Liver (tissue), 2 donors: ENCODE measurements at regions not wholly inside any gene's neighbourhood (a gene's known extent, or its start where the extent isn't known, plus 50 kb on each side); places are given as distances from the start of the nearest gene placed in this dataset.

Experiments used
- CTCF ChIP-seq: fragments of 150-350 bp; IDR thresholded peaks from 2 replicates; pipeline ENCODE4 v1.5.1; 2017; ENCODE audit warnings: improper control_type of control experiment, low read depth, low read length; ENCODE audit not compliant: missing input control
- MAX ChIP-seq: IDR thresholded peaks from 2 replicates; pipeline ENCODE4 v1.6.1; 2016; ENCODE audit warnings: antibody characterized with exemption
- donor health status: healthy.

- TF ChIP-seq CTCF: no peak
- TF ChIP-seq MAX: no peak
These were observed 615.8 kb upstream of the RGS18 start for GRCh38 chr1:191542444-191542843.
